ENCODE measurements at regions not wholly inside any gene's neighbourhood (a gene's known extent, or its start where the extent isn't known, plus 50 kb on each side); places are given as distances from the start of the nearest gene placed in this dataset.

- Mint-ChIP-seq H3K36me3 (ENCODE audit: low read depth) (no peaks in the 10 kb centered on the region), H3K27me3 (ENCODE audit: low read depth) (no peaks in the 10 kb centered on the region), H3K9me3 (peaks cover 3% of the 10 kb centered on the region), H3K4me3 (no peak overlapping the region), H3K27ac (ENCODE audit: unreplicated experiment) (no peak overlapping the region), H3K4me1 (peaks cover 42% of the 10 kb centered on the region)
- no peak for DNase-seq (ENCODE audit: low read depth, low spot score)
- no peak for TF ChIP-seq CTCF (conservative IDR thresholded peaks at IDR 0.05)
Observed at GRCh38 chr7:68684996-68685395, 913.3 kb upstream of the AUTS2 start.

GRCh38 chr7:68688416-68689086 is 909.7 kb upstream of the AUTS2 start:
- TF ChIP-seq CTCF (conservative IDR thresholded peaks at IDR 0.05): no peak
- Mint-ChIP-seq H3K27me3 (ENCODE audit: low read depth) (no peaks in the 10 kb centered on the region), H3K9me3 (peaks cover 14% of the 10 kb centered on the region), H3K36me3 (ENCODE audit: low read depth) (no peaks in the 10 kb centered on the region), H3K4me1 (peaks cover 46% of the 10 kb centered on the region), H3K27ac (ENCODE audit: unreplicated experiment) (no peak overlapping the region), H3K4me3 (peak overlapping the region; percentile 5)
- no peak for DNase-seq (ENCODE audit: low read depth, low spot score)

GRCh38 chr7:68689087-68689433 is 909.2 kb upstream of the AUTS2 start:
- Mint-ChIP-seq H3K27me3 (ENCODE audit: low read depth) (no peaks in the 10 kb centered on the region), H3K4me1 (peaks cover 46% of the 10 kb centered on the region), H3K27ac (ENCODE audit: unreplicated experiment) (no peak overlapping the region), H3K36me3 (ENCODE audit: low read depth) (no peaks in the 10 kb centered on the region), H3K4me3 (no peak overlapping the region), H3K9me3 (peaks cover 14% of the 10 kb centered on the region)
- TF ChIP-seq CTCF (conservative IDR thresholded peaks at IDR 0.05): no peak
- no peak for DNase-seq (ENCODE audit: low read depth, low spot score)

GRCh38 chr7:68691261-68692216 is 906.7 kb upstream of the AUTS2 start:
- Mint-ChIP-seq H3K4me3 (no peak overlapping the region), H3K27me3 (ENCODE audit: low read depth) (no peaks in the 10 kb centered on the region), H3K36me3 (ENCODE audit: low read depth) (no peaks in the 10 kb centered on the region), H3K27ac (ENCODE audit: unreplicated experiment) (no peak overlapping the region), H3K4me1 (peaks cover 36% of the 10 kb centered on the region), H3K9me3 (peaks cover 22% of the 10 kb centered on the region)
- no peak for DNase-seq (ENCODE audit: low read depth, low spot score)
- TF ChIP-seq CTCF (conservative IDR thresholded peaks at IDR 0.05): no peak

- Mint-ChIP-seq H3K27ac (ENCODE audit: unreplicated experiment) (no peak overlapping the region), H3K36me3 (ENCODE audit: low read depth) (no peaks in the 10 kb centered on the region), H3K9me3 (peaks cover 27% of the 10 kb centered on the region), H3K4me1 (peaks cover 38% of the 10 kb centered on the region), H3K27me3 (ENCODE audit: low read depth) (no peaks in the 10 kb centered on the region), H3K4me3 (no peak overlapping the region)
- no peak for TF ChIP-seq CTCF (conservative IDR thresholded peaks at IDR 0.05)
- DNase-seq (ENCODE audit: low read depth, low spot score): no peak
Observed at GRCh38 chr7:68692511-68692910, 905.8 kb upstream of the AUTS2 start.
